MM.1S (cell line): ENCODE measurements at regions not wholly inside any gene's neighbourhood (a gene's known extent, or its start where the extent isn't known, plus 50 kb on each side); places are given as distances from the start of the nearest gene placed in this dataset.

Experiments used
- EZH2 ChIP-seq: fragments of 300-600 bp; sonication (generic); optimal IDR thresholded peaks from 2 replicates; pipeline ENCODE3; 2017; ENCODE audit warnings: low read depth, mild to moderate bottlenecking, antibody characterized with exemption, low read length, mixed read lengths
- EZH2phosphoT487 ChIP-seq: fragments of 300-600 bp; sonication (generic); IDR thresholded peaks from 2 replicates; pipeline ENCODE4 v1.6.1; 2018; ENCODE audit warnings: antibody characterized with exemption, low read length
- TF ChIP-seq, protein P1 (sequence below): fragments of 300-600 bp; sonication (generic); IDR thresholded peaks from 2 replicates; pipeline ENCODE4 v1.5.1; 2016; ENCODE audit warnings: antibody characterized with exemption, low read length, mixed read lengths

- TF ChIP-seq, protein P1, sequence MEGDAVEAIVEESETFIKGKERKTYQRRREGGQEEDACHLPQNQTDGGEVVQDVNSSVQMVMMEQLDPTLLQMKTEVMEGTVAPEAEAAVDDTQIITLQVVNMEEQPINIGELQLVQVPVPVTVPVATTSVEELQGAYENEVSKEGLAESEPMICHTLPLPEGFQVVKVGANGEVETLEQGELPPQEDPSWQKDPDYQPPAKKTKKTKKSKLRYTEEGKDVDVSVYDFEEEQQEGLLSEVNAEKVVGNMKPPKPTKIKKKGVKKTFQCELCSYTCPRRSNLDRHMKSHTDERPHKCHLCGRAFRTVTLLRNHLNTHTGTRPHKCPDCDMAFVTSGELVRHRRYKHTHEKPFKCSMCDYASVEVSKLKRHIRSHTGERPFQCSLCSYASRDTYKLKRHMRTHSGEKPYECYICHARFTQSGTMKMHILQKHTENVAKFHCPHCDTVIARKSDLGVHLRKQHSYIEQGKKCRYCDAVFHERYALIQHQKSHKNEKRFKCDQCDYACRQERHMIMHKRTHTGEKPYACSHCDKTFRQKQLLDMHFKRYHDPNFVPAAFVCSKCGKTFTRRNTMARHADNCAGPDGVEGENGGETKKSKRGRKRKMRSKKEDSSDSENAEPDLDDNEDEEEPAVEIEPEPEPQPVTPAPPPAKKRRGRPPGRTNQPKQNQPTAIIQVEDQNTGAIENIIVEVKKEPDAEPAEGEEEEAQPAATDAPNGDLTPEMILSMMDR: no peak
- TF ChIP-seq EZH2 (no peak), EZH2phosphoT487 (no peak)
These were observed 406.0 kb downstream of the HINT1 start for GRCh38 chr5:130759061-130759460.
